H54 (cell line): ENCODE measurements at regions not wholly inside any gene's neighbourhood (a gene's known extent, or its start where the extent isn't known, plus 50 kb on each side); places are given as distances from the start of the nearest gene placed in this dataset.

Source experiments
- DNase-seq: peaks from one replicate; pipeline ENCODE4 v3.0.0; 2011; ENCODE audit warnings: low spot score, mixed read lengths; ENCODE audit not compliant: insufficient read length
- FAIRE-seq: peaks from 3 replicates; lab custom pipeline; 2011; peaks lifted over from hg19 to GRCh38; lab: Jason Lieb, UNC
- POLR2A ChIP-seq: IDR thresholded peaks from 2 replicates; pipeline ENCODE4 v1.6.1; 2011; ENCODE audit warnings: low read depth, mild to moderate bottlenecking, low read length

DNA sequence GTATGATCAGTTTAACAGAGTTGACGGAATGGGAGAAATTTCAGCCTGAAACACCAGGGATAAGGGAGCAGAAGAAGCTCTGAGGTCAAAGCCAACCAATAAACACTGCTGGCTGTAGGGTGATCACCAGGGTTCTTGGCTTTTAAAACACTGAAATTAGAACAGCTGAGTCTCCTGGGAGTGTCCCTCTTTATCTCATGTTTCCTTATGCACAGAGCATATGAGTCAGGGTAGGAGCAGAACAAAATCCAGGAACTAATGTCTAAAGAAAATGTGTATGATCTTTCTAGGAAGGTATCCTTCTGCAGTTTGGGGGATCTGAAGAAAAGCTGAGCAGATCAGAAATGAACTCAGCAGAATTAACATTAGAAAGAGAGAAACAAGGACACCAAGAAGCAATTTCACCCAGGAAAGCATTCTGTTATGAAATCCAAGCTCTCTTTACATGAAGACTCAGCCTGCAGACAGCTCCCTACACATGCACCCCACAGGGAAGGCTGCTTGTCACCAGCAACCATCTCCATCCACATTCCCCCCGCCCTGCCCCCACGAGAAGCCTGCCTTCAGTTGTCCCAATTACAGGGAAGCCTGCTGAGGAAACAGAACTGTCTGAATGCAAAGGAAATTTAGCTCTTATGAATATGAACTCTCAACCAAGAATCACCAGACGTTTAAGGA, 469.7 kb downstream of the PDCD6IP start:
- DNase-seq, result no peak
- no peak for FAIRE-seq
- TF ChIP-seq POLR2A, result no peak

DNA sequence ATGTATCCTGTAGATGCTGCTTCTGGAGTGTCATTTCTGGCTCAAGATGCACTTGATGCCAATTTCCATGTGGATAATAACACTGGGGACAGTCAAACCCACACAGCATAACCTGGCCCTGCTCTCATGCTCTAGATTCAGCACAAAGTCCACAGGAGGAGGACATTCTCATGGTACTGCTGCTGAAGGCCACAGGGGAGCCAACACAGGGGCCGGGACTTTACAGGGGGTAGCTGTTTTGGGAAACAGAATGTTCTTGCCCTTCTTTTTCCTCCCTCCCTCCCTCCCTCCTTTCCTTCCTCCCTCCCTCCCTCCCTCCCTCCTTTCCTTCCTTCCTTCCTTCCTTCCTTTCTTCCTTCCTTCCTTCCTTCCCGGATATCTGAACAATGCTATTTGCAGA, 477.4 kb downstream of the PDCD6IP start:
- FAIRE-seq (no peak), DNase-seq (no peak)
- TF ChIP-seq POLR2A, result no peak

DNA sequence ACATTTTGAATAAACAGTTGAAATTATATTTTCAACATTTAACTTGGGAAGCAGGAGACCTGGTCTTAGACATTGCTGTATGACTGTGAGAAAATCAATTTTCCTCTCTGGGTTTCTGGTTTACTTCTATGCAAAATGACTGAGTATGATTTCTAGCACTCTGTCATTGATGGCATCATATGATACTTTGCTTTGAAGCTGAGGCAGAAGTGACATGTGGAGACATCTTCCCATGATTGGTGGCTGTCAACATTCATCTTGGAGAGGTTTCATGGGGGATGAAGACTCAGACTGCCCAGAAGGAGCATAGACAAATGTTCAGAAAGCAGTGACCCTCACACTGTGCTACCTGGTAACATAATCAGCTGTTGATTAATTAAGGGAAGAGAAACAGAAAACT, 477.9 kb downstream of the PDCD6IP start:
- FAIRE-seq, result no peak
- TF ChIP-seq POLR2A, result no peak
- DNase-seq, result no peak

DNA sequence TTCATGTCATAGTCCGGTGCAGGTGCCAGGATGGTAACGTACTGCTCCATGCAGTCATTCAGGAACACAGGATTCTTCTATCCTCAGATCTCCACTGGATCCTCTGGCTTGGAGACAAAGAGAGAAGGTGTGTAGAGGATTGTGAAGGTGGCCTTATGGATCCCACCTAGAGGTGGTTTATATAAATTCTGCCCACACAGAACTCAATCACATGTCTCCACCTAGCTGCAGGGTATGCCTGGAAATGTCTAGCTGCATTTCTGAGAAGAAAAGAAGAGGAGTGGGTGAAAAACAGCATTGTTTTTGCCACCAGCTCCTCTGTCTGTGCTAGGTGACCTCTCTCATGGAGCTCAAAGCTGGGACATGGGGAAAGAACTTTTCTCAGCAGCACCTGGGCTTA, 478.7 kb downstream of the PDCD6IP start:
- DNase-seq (no peak), FAIRE-seq (no peak)
- no peak for TF ChIP-seq POLR2A

DNA sequence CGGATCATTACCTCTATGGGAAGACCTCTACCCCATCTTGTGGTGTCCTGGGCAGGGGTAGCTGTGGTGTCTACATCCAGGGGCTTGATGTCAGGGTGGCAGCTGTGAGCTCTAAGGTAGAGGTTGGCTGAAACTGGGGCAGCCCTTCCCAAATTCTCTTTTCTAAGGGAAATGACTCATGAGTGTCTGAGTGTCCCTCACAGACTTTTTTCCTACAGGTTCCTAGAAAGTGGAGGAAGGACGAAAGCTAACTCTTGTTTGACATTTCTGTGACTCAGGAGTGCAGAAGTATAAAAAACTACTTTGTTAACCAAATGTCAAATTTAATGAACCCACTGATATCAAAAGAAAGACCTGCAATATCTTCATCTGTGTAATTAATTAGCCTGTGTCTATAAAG, 481.5 kb downstream of the PDCD6IP start:
- TF ChIP-seq POLR2A, result no peak
- no peak for FAIRE-seq
- DNase-seq, result no peak

DNA sequence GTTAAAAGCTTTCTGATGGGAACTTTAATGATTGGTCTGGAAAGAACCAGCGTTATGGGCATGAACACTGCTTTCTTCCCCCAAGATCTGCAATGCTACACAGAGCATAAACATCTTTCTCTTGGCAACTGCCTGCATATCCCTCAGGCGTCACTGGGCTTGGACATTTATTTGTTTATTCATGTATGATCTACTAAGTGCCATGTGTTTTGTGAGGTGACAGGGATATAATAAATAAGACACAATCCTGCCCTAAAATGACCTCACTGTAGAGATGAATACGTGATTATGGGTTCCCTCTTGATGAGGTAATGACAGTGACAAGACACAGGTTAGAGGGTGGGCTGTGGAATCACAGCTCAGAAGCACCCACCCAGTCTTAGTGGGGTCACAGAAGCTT, 485.3 kb downstream of the PDCD6IP start:
- DNase-seq (no peak), FAIRE-seq (no peak)
- TF ChIP-seq POLR2A, result no peak

DNA sequence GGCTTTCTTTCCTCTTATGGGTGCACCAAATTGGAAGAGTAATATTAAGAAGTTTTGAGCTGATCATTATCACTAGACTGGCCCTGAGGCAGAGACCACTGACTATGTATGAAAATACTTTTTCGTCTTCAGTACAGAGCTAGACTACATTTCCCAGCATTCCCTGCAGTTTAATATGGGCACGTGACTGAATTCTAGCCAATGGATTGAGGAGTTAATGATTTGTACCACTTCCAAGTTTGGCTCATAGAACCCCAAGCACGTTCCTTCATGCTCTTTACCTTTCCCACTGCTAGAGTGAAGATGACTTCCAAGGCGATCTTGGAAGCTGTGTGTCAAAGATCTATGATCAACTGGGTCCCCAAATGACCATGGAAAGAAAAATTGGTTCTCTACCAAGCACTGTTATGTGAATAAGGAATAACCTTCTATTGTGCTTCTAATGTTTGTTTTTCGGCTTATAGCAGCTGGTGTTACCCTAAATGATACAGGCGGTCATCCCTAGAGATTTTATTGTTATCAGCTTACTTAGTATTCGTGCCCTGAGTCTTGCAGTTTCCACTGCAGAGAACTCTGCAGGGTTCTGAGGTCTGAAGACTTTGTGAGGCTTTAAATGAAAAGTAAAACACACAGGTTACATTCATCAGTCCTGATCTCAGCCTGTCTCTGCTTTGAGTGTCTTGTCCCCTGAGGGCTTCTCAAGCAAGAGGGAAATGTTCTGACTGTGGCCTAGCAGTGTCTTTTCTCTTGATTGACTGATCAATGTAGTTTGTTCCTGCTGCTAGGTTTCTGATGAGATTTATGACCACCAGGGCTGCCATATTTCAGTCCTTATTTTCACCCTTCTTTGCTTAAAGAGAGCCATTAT, 486.8 kb downstream of the PDCD6IP start:
- DNase-seq, result no peak
- FAIRE-seq, result no peak
- no peak for TF ChIP-seq POLR2A

DNA sequence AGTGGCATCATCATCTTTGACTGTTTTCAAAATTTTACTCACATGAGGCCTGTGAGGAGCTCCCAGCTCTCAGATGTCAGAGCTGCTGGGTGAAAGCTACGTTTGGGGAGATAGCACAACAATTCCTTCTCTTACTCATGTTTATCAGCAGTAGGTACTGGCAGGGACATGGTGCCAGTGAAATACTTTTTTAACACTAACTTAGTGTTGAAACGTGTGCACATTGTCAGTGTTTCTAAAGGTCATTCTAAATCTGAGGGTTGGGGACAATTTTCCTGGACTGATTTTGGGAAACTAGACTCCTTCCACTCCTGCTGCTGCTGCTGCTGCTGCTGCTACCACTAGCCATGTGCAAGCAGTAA, 487.4 kb downstream of the PDCD6IP start:
- DNase-seq (no peak), FAIRE-seq (no peak)
- no peak for TF ChIP-seq POLR2A

DNA sequence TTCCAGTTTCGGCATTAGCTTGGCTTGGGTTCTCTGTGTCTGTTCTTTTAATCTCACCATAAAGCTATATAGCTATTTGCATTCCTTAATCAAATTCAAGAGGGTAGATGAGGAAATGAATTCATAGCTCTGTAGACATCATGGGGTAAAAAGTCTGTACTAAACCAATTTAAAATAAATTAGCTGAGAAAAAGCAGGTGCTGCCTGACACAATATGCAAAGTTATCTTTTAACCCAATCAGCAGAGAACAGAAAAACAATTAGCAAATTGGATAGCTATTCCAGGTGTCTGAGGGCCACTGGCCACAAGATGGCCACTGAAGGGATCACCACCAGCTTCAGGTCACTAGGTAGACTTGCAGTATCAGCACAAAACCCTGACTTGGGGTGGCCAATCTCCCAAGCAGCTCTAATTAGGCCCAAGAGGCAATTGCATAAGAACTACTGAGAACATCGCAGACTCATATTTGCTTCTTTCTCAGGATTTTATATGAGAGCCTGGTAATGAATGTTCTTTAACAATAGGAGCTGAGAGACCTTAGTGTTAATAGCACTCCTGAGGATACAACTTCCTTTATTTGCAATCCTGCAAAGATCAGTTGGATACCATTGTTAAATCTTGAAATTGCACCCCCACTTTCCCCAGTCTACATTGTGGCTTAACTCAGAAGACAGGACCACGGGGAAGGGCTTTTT, 494.3 kb downstream of the PDCD6IP start:
- FAIRE-seq, result no peak
- DNase-seq, result no peak
- no peak for TF ChIP-seq POLR2A

DNA sequence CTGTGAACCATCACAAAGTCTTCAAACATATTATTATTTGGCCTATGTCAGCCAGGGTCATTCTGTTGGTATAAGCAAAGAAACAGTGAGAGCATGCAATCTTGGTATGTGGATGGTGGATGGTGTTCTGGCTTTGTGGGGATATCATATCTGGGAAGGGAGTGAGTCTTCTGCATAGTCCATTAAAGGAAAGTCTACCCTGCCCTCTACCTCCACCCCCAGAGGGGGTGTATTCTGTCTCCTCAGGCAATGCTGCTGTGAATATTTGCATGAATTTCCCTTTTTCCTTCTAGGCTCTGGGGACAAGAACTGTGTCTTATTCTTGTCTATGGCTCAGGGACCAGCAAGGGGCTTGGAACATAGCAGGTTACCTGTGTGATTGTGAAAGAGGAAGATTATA, 495.8 kb downstream of the PDCD6IP start:
- no peak for TF ChIP-seq POLR2A
- DNase-seq (no peak), FAIRE-seq (no peak)

DNA sequence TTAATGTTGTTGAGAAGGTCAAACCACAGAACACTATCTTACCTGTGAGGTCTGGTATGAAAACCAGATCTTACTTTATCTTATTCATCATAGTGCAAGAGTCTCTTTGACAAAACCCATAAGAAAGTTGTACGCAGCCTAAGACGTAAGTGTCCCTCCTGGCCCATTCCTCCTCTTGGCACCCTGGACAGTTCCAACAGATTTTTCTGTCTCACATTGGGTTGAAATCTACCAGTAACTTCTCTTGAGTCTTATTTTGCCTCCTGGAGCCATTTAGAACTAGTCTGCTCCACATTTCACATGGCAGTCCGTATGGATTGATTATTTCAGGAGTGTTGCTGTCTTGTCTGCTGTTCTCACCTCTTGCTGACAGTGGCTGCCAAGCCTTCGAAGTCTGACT, 498.4 kb downstream of the PDCD6IP start:
- FAIRE-seq (no peak), DNase-seq (no peak)
- TF ChIP-seq POLR2A, result no peak

DNA sequence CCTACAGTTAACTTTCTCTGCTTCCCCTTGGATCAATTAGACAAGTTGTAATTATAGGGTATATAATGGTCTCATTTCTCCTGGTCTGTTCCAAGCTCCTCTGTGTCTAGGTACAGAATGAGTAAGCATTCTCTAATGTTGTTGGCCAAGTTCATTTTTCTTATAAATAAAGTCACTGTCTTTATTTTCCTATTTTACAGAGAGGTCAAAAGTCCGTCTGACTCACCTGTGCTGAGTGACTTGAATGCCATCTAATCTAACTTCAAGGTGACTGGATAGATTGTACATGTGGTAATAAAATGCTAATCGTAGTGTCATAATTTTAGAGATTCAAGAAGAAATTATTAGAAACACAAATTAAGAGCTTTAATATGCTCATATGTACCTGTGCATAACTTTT, 500.2 kb downstream of the PDCD6IP start:
- no peak for FAIRE-seq
- no peak for DNase-seq
- TF ChIP-seq POLR2A, result no peak

DNA sequence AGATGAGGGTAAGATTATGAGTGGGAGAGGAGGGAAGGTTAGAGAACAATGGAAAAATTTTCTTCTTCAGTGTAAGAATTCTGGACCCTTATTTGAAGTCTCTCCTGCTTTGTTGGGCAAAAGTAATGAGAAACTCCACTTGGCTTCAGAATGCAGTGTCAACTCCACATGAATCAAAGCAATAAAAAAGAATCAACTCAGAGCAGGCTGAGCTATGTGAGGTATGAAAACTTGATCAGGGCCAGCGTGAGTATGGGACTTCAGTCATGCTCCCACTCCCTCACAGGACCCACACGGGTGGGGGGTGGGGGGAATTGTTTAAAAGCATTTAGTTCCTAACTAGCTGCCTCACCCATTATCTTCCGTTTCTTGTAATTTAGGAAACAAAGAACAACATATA, 502.2 kb downstream of the PDCD6IP start:
- no peak for FAIRE-seq
- no peak for DNase-seq
- TF ChIP-seq POLR2A, result no peak

DNA sequence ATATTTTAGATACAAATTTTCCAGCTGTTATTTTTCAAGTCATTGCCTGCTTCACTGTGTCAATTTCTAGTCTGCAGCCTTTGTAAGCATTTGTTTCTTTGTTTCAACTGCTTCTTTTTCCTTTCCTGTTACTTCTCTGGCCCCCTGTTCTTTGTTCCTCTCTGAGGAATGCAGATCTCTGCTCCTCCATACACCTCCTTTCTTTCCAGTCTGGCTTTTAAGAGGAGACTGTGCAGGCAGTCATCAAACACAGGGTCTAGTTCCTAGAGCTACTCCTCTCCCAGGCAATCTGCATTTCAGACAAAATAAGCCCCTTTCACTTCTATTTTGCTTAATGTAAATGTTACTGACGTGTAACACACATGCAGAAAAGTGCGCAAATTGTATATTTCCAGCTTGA, 502.9 kb downstream of the PDCD6IP start:
- no peak for TF ChIP-seq POLR2A
- DNase-seq, result no peak
- no peak for FAIRE-seq
